ENCODE measurements at regions not wholly inside any gene's neighbourhood (a gene's known extent, or its start where the extent isn't known, plus 50 kb on each side); places are given as distances from the start of the nearest gene placed in this dataset.

- WGBS (ENCODE audit: extremely low coverage, insufficient read length, low lambda C conversion rate) = no CpG with 5 or more reads among the region's 4 CpGs
- H3K23ac ChIP-seq (ENCODE audit: insufficient read length, low read depth, low read length) = no peak overlapping the region
- no peaks in the 10 kb centered on the region for H4K20me1 ChIP-seq (ENCODE audit: control insufficient read depth, insufficient read depth, insufficient read length)
- no peaks in the 10 kb centered on the region for H3K4me1 ChIP-seq (ENCODE audit: insufficient read depth, low read length)
- H3T11ph ChIP-seq (ENCODE audit: low read length) = no peak overlapping the region
- no peak overlapping the region for H2BK5ac ChIP-seq (ENCODE audit: insufficient read length, low read length)
- H3K27ac ChIP-seq (ENCODE audit: insufficient read length, low read depth, low read length) = no peak overlapping the region
- no peak overlapping the region for H3K4me2 ChIP-seq (ENCODE audit: insufficient read depth, insufficient read length, low read length)
- H3K79me1 ChIP-seq (ENCODE audit: insufficient read depth, low read depth, low read length, poor library complexity, severe bottlenecking) = no peaks in the 10 kb centered on the region
- H3K79me2 ChIP-seq (ENCODE audit: insufficient read depth, low read length) = no peaks in the 10 kb centered on the region
- H3K9ac ChIP-seq (ENCODE audit: extremely low read depth, insufficient read length, low read length) = no peak overlapping the region
- no peak overlapping the region for H3K4ac ChIP-seq (ENCODE audit: low read depth, low read length)
- H3K27me3 ChIP-seq (ENCODE audit: insufficient read depth, low read length) = no peaks in the 10 kb centered on the region
- DNase-seq = no peak
- no peak for TF ChIP-seq CTCF (conservative IDR thresholded peaks at IDR 0.05)
- H3K27me3 Mint-ChIP-seq (ENCODE audit: low read depth) = peaks cover 2% of the 10 kb centered on the region; the same call in 1 of the 2 replicates
- H3K9me3 ChIP-seq (ENCODE audit: control insufficient read depth, low read depth, low read length) = no peaks in the 10 kb centered on the region
- H2BK15ac ChIP-seq (ENCODE audit: low read depth, low read length) = no peak overlapping the region
- H2BK120ac ChIP-seq (ENCODE audit: low read depth, low read length, poor library complexity, severe bottlenecking) = no peak overlapping the region
- H3K9me3 Mint-ChIP-seq = no peaks in the 10 kb centered on the region
- H3K27ac Mint-ChIP-seq = no peak overlapping the region
- H2BK20ac ChIP-seq (ENCODE audit: low read depth, low read length, poor library complexity, severe bottlenecking) = no peak overlapping the region
- H3K56ac ChIP-seq (ENCODE audit: insufficient read length, low read depth, low read length) = no peak overlapping the region
- no peak overlapping the region for H4K8ac ChIP-seq (replicated peaks; ENCODE audit: insufficient read length, low read depth, low read length)
- H3K4me1 Mint-ChIP-seq = peaks cover 6% of the 10 kb centered on the region in 2 experiments
- no peaks in the 10 kb centered on the region for H3K23me2 ChIP-seq (ENCODE audit: insufficient read length, low read depth, low read length, poor library complexity, severe bottlenecking)
- no peak overlapping the region for H2AFZ ChIP-seq (ENCODE audit: low read length)
- no peak overlapping the region for H3K14ac ChIP-seq (ENCODE audit: insufficient read depth, low read length)
- no peaks in the 10 kb centered on the region for H3K36me3 Mint-ChIP-seq (ENCODE audit: insufficient read depth in 1 of 3, low read depth in 3 of 3)
- no peak overlapping the region for H4K91ac ChIP-seq (ENCODE audit: insufficient read length, low read depth, low read length)
- H2BK12ac ChIP-seq (ENCODE audit: insufficient read length, low read depth, low read length) = no peak overlapping the region
- no peak overlapping the region for H2AK5ac ChIP-seq (ENCODE audit: insufficient read length, low read length)
- H4K5ac ChIP-seq (ENCODE audit: insufficient read length, low read depth, low read length) = no peak overlapping the region
- no peak overlapping the region for H3K18ac ChIP-seq (ENCODE audit: insufficient read length, low read depth, low read length)
- no peak overlapping the region for H3K4me3 Mint-ChIP-seq
Measured at GRCh38 chr10:111199587-111199986, 122.8 kb downstream of the ADRA2A start.
